ENCODE measurements at regions not wholly inside any gene's neighbourhood (a gene's known extent, or its start where the extent isn't known, plus 50 kb on each side); places are given as distances from the start of the nearest gene placed in this dataset.

DNA sequence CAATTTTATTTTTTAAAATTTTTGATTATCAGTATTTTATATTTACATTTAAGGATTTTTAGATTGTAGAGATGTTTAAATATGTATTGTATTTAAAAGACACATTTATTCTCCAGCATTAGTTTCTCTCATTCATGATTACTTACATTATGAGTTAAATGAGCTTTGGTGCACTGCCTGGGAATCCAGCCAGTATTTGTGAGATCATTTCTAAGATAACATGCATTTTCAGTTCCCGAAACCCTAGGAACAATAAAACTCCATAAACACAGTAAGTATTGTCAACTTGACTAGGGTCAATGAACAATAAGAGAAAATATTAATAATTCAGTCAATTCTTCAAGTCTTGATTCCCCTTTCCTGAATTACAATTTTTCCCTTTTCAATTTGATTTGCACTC is 403.3 kb downstream of the PLK2 start:
- no peak for DNase-seq (ENCODE audit: low read depth)
- TF ChIP-seq, protein P1, sequence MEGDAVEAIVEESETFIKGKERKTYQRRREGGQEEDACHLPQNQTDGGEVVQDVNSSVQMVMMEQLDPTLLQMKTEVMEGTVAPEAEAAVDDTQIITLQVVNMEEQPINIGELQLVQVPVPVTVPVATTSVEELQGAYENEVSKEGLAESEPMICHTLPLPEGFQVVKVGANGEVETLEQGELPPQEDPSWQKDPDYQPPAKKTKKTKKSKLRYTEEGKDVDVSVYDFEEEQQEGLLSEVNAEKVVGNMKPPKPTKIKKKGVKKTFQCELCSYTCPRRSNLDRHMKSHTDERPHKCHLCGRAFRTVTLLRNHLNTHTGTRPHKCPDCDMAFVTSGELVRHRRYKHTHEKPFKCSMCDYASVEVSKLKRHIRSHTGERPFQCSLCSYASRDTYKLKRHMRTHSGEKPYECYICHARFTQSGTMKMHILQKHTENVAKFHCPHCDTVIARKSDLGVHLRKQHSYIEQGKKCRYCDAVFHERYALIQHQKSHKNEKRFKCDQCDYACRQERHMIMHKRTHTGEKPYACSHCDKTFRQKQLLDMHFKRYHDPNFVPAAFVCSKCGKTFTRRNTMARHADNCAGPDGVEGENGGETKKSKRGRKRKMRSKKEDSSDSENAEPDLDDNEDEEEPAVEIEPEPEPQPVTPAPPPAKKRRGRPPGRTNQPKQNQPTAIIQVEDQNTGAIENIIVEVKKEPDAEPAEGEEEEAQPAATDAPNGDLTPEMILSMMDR (IDR thresholded peaks at IDR 0.05; ENCODE audit: insufficient read depth, low read length, poor library complexity, severe bottlenecking) = no peak
- H3K36me3 ChIP-seq (ENCODE audit: control insufficient read depth, insufficient read depth, low read length) = no peaks in the 10 kb centered on the region
- H3K4me3 ChIP-seq (ENCODE audit: low read depth, low read length) = no peak overlapping the region
- no peaks in the 10 kb centered on the region for H3K27me3 ChIP-seq (ENCODE audit: control insufficient read depth, insufficient read depth, low read length)

DNA sequence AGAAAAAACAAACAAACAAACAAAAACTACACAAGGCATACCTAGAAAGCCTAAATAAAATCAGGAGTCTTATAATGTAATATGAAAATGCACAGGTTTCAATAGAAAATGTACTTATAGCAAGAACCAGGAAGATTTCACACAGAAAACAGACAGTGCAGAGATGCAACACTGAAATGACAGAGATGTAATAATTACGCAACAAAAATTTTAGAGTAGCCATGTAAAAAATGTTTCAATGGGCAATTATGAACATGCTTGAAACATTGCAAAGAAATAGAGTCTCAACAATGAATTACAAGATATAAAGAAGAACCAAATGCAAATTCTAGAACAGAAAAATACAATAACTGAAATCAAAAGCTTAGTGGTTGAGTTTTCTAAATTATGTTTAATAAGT is 405.9 kb downstream of the PLK2 start:
- DNase-seq (ENCODE audit: low read depth) = no peak
- TF ChIP-seq, protein P1 (IDR thresholded peaks at IDR 0.05; ENCODE audit: insufficient read depth, low read length, poor library complexity, severe bottlenecking) = no peak
- Histone ChIP-seq H3K27me3 (ENCODE audit: control insufficient read depth, insufficient read depth, low read length) (no peaks in the 10 kb centered on the region), H3K36me3 (ENCODE audit: control insufficient read depth, insufficient read depth, low read length) (no peaks in the 10 kb centered on the region), H3K4me3 (ENCODE audit: low read depth, low read length) (no peak overlapping the region)

DNA sequence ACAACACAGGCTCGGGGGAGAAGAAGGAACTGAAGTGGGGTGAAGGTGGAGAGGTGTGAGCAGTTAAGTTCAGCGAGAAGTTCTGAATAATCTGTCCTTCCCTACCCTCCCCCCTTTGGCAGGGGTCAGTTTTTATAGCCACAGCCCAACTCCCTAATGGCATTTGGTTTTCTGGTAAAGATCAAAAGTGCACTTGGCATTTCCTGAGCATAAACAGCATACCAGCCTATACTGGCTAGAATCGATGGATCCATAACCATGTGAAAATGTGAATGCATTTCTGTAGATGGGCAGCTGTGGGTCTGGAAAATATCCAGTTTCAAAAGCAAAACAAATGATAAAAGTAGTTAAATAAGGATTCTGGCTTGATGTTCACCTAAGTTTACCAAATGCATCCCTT is 410.9 kb downstream of the PLK2 start:
- TF ChIP-seq, protein P1 (IDR thresholded peaks at IDR 0.05; ENCODE audit: insufficient read depth, low read length, poor library complexity, severe bottlenecking) = no peak
- no peaks in the 10 kb centered on the region for H3K27me3 ChIP-seq (ENCODE audit: control insufficient read depth, insufficient read depth, low read length)
- H3K36me3 ChIP-seq (ENCODE audit: control insufficient read depth, insufficient read depth, low read length) = no peaks in the 10 kb centered on the region
- DNase-seq (ENCODE audit: low read depth) = no peak
- no peak overlapping the region for H3K4me3 ChIP-seq (ENCODE audit: low read depth, low read length)

DNA sequence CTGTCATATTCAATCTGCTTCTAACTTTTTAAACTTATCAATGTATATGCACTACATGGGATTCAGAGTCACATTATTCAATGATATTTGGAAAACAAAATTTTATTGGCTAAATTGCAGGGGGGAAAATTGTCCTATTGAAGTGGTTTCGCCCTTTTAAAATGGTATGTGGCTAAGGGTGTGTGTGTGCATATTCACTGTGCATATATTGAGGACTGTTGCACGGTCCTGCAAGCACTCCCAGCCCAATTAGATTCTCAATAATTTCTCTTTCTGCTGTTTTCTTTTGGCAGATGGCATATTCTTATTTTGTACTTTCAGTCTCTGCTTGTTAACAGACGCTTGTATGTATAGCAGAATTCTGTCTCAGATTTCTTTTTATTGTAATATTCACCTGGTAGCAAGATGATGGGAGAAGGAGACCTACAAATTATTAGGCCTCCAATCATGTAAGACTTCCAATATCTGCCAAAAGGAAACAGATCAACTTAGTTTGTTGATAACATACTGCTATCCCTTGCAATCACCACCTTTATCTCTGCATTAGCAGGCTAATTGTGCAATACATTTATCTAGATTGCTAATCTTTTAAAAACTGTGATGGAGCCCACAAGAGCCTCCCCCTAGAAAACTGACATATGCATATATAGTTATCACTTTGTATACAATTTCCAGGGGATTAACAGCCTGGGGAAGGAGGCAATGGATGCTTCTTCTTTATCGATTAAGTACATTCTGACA is 411.5 kb downstream of the PLK2 start:
- TF ChIP-seq, protein P1 (IDR thresholded peaks at IDR 0.05; ENCODE audit: insufficient read depth, low read length, poor library complexity, severe bottlenecking) = no peak
- Histone ChIP-seq H3K4me3 (ENCODE audit: low read depth, low read length) (no peak overlapping the region), H3K36me3 (ENCODE audit: control insufficient read depth, insufficient read depth, low read length) (no peaks in the 10 kb centered on the region), H3K27me3 (ENCODE audit: control insufficient read depth, insufficient read depth, low read length) (no peaks in the 10 kb centered on the region)
- DNase-seq (ENCODE audit: low read depth) = no peak

DNA sequence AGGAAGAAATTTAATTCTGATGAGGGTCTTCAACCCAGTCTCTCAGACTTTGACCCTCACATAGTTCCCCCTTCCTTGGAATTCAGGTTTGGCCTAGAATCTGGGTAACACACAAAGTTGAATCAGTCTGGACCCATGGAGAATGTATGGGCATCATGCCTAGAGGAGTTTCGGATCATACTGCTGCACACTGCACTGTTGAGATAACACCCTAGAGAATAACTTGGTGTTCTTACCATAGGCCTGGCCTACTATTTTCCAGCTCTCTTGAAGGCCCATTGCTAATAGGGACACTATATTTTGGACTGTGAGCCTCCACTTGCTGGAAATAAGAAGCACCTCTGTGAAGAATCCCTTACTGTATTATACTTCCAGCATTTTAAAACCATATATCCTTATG is 413.5 kb downstream of the PLK2 start:
- Histone ChIP-seq H3K36me3 (ENCODE audit: control insufficient read depth, insufficient read depth, low read length) (no peaks in the 10 kb centered on the region), H3K4me3 (ENCODE audit: low read depth, low read length) (no peak overlapping the region), H3K27me3 (ENCODE audit: control insufficient read depth, insufficient read depth, low read length) (no peaks in the 10 kb centered on the region)
- DNase-seq (ENCODE audit: low read depth) = no peak
- TF ChIP-seq, protein P1 (IDR thresholded peaks at IDR 0.05; ENCODE audit: insufficient read depth, low read length, poor library complexity, severe bottlenecking) = no peak

DNA sequence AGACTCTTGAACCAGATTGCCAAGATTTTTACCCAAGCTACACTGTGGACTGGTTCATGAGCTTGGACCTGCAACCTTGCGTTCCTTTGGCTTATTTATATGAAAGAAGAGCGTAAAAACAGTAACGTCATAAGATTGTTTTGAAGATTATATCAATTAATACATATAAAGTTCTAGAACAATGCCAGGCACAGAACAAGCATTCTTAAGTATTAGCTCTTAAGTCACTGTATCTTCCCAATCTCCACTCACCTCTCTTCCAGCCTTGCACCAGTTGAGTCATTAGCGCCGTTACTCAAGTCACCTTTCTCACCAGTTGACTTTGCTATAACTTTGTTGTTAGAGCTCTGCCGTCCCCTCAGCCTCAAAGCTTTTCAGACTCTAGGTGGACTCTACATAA is 415.7 kb downstream of the PLK2 start:
- TF ChIP-seq, protein P1 (IDR thresholded peaks at IDR 0.05; ENCODE audit: insufficient read depth, low read length, poor library complexity, severe bottlenecking) = no peak
- no peak overlapping the region for H3K4me3 ChIP-seq (ENCODE audit: low read depth, low read length)
- no peak for DNase-seq (ENCODE audit: low read depth)
- no peaks in the 10 kb centered on the region for H3K27me3 ChIP-seq (ENCODE audit: control insufficient read depth, insufficient read depth, low read length)
- no peaks in the 10 kb centered on the region for H3K36me3 ChIP-seq (ENCODE audit: control insufficient read depth, insufficient read depth, low read length)
